HG03175 (cell line): ENCODE measurements at regions not wholly inside any gene's neighbourhood (a gene's known extent, or its start where the extent isn't known, plus 50 kb on each side); places are given as distances from the start of the nearest gene placed in this dataset.
"Not testable (repeated sequence)": the region's sequence is repeated elsewhere in the genome, so short reads cannot be mapped to it uniquely, and the experiment has no call there.

Experiments
- ATAC-seq: cut with Tn5 transposase; IDR thresholded peaks from one replicate; pipeline ENCODE4 v1.9.1; 2021; ENCODE audit warnings: mild to moderate bottlenecking, moderate library complexity; ENCODE audit not compliant: unreplicated experiment

- no peak for ATAC-seq
Observed at GRCh38 chrX:44675362-44676024, 132.8 kb upstream of the FUNDC1 start.

GRCh38 chrX:44674906-44675305 lies 132.2 kb upstream of the FUNDC1 start:
- no peak for ATAC-seq

- ATAC-seq, result no peak
Observed at GRCh38 chrX:44669626-44670025, 127.0 kb upstream of the FUNDC1 start.

DNA sequence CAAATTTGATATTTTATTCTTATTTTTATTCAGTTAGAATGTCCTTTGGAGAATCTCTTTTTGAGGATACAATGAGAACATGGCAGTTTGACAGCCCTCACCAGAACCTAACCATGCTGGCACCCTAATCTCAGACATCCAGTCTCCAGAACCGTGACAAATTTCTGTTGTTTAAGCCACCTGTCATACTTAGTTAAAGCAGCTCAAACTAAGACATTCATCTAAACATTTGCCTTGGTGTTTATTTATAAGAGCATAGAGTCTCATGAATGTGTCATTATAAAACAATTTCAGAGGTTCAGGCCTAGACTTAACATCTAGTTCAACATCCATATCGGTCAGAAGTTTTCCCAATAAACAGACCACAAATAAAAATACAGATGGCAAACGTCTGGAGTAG lies 125.1 kb upstream of the FUNDC1 start:
- ATAC-seq, result no peak

- not testable (repeated sequence) for ATAC-seq
Observed at GRCh38 chrX:44657718-44658246, 115.1 kb upstream of the FUNDC1 start.

GRCh38 chrX:44651358-44651757 lies 108.7 kb upstream of the FUNDC1 start:
- no peak for ATAC-seq

- ATAC-seq, result no peak
Observed at GRCh38 chrX:44643723-44644122, 101.1 kb upstream of the FUNDC1 start.

- ATAC-seq, result no peak
Observed at GRCh38 chrX:44637282-44637681, 94.6 kb upstream of the FUNDC1 start.

- ATAC-seq, result no peak
Observed at GRCh38 chrX:44621078-44621477, 78.4 kb upstream of the FUNDC1 start.

- ATAC-seq, result no peak
Observed at GRCh38 chrX:44619039-44619438, 76.4 kb upstream of the FUNDC1 start.

GRCh38 chrX:44596277-44596676 lies 53.6 kb upstream of the FUNDC1 start:
- peak; percentile 98 for ATAC-seq
